BLaER1 treated with 17β-estradiol and CSF1 and Interleukin-3, amounts not matched to agents 10 nM and 100 nM (cell line): ENCODE measurements at regions not wholly inside any gene's neighbourhood (a gene's known extent, or its start where the extent isn't known, plus 50 kb on each side); places are given as distances from the start of the nearest gene placed in this dataset.
A peak's percentile ranks its signal among the peaks of the same experiment; 100 is the strongest.

Experiments used
- H3K27ac ChIP-seq, 11 experiments: shearing (Covaris generic); formaldehyde crosslinking; 2 replicates each; pipeline ENCODE4 v1.8.1; 2022
- H3K27me3 ChIP-seq, 11 experiments: shearing (Covaris generic); formaldehyde crosslinking; 2 replicates each; pipeline ENCODE4 v1.8.1; 2022
- H3K36me3 ChIP-seq, 11 experiments: shearing (Covaris generic); formaldehyde crosslinking; 2 replicates each; pipeline ENCODE4 v1.8.1; 2022
- H3K4me1 ChIP-seq, 10 experiments: shearing (Covaris generic); formaldehyde crosslinking; 2 replicates each; pipeline ENCODE4 v1.8.1; 2022
- H3K4me2 ChIP-seq, 11 experiments: shearing (Covaris generic); formaldehyde crosslinking; 2 replicates each; pipeline ENCODE4 v1.8.1; 2022
- H3K4me3 ChIP-seq, 10 experiments: shearing (Covaris generic); formaldehyde crosslinking; 2 replicates each; pipeline ENCODE4 v1.8.1; 2022
- H3K9ac ChIP-seq, 11 experiments: shearing (Covaris generic); formaldehyde crosslinking; 2 replicates each; pipeline ENCODE4 v1.8.1; 2022
- H3K9me3 ChIP-seq, 11 experiments: shearing (Covaris generic); formaldehyde crosslinking; replicated peaks in 1 of 11; 2 replicates each; pipeline ENCODE4 v1.8.1; 2022
- H4K20me1 ChIP-seq, 11 experiments: shearing (Covaris generic); formaldehyde crosslinking; 2 replicates each; pipeline ENCODE4 v1.8.1; 2022
- Cebpa-rat ChIP-seq, 11 experiments: shearing (Covaris generic); IDR thresholded peaks; 2 replicates each; pipeline ENCODE4 v1.8.1; 2022

DNA sequence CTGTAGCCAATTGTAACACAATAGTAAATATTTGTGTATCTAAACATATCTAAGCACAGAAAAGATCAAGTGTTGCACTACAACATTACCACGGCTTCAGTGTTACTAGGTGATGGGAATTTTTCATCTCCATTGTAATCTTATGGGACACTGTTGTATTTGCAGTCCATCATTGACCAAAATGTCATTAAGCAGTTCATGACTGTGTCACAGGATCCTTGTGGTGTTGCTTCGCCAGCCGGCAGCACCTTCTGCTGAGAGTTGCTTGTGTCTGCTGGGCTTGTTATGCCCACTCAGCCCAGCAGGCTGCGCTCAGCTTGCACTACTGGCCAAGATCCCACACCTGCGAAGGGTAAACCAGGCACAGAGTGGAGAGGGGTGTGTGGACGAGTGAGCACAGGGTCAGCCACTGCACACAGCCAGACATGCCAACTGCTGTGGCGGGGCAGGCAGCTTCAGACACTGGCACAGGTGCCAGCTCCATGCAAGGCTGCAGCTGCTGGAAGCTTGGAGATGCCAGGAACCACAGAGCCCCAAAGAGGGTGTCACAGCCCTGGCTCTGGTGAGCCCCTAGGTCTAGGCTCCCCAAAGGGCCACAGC, 273.7 kb downstream of the CETN3 start:
- peaks cover 0 to 7% (median 6%) of the 10 kb centered on the region in 11 experiments; a peak in 14 of 22 replicates for H3K9me3 ChIP-seq
- H3K27ac ChIP-seq = no peak overlapping the region
- H3K4me2 ChIP-seq = peak overlapping the region in 2 of 11 experiments; percentile 61 to 68; a peak in 3 of 22 replicates
- no peak for TF ChIP-seq Cebpa-rat (IDR thresholded peaks at IDR 0.05)
- H3K9ac ChIP-seq = no peak overlapping the region
- no peaks in the 10 kb centered on the region for H3K27me3 ChIP-seq
- H3K36me3 ChIP-seq = no peaks in the 10 kb centered on the region
- no peak overlapping the region for H3K4me3 ChIP-seq
- H4K20me1 ChIP-seq = no peaks in the 10 kb centered on the region
- peaks cover 0 to 44% (median 0%) of the 10 kb centered on the region in 10 experiments; a peak in 6 of 20 replicates for H3K4me1 ChIP-seq

DNA sequence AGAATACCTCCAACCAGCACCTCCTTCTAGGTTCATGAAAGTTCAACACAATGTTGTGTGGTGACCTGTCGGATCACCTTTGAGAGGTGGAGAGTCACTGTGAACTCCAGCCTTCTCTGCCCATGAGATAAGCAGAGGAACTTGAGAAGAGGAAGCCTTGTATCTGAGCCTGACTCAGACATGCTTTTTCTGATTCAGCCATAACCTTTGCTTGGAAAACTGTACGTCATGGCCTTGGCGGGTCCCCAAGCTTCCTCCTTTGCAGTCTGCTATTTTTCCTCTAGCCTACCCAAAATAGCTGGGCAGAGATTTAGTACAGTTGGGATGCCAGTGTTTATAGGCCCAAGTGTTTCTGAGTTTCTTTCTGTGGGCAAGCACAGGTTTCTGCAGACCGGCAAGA, 274.7 kb downstream of the CETN3 start:
- Histone ChIP-seq H3K4me2 (peak overlapping the region in 3 of 11 experiments; percentile 20 to 68 (median 61); a peak in 5 of 22 replicates), H3K4me3 (no peak overlapping the region), H3K9me3 (peaks cover 0 to 5% (median 4%) of the 10 kb centered on the region in 11 experiments; a peak in 14 of 22 replicates), H3K27me3 (no peaks in the 10 kb centered on the region), H3K9ac (no peak overlapping the region), H3K27ac (no peak overlapping the region; a peak in 1 of 22 replicates), H3K4me1 (peaks cover 0 to 47% (median 0%) of the 10 kb centered on the region in 10 experiments; a peak in 6 of 20 replicates), H4K20me1 (no peaks in the 10 kb centered on the region), H3K36me3 (no peaks in the 10 kb centered on the region)
- TF ChIP-seq Cebpa-rat (IDR thresholded peaks at IDR 0.05) = no peak

DNA sequence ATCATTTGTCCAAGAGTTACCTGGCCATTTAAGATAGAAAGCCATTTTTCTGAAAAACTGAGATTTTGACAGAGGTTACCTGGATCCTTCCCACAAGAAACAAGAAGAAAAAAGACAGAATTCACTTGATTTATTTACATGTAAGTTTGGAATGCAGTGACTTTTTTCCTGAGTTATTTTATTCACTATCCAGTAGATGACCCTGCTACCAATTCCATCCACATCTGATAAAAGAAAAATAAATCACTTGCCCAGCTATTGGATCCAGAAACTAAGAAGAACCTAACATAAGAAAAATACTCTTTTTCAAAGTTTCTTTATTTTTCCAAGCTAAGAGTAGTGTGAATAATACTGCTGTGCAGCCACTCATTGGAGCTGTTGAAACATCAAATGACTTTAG, 275.2 kb downstream of the CETN3 start:
- Histone ChIP-seq H3K9me3 (no peaks in the 10 kb centered on the region), H3K4me2 (peak overlapping the region in 2 of 11 experiments; percentile 61 to 68; a peak in 4 of 22 replicates), H4K20me1 (no peaks in the 10 kb centered on the region), H3K27me3 (no peaks in the 10 kb centered on the region), H3K4me1 (peaks cover 0 to 47% (median 0%) of the 10 kb centered on the region in 10 experiments; a peak in 6 of 20 replicates), H3K36me3 (no peaks in the 10 kb centered on the region), H3K27ac (no peak overlapping the region), H3K4me3 (no peak overlapping the region), H3K9ac (no peak overlapping the region)
- TF ChIP-seq Cebpa-rat (IDR thresholded peaks at IDR 0.05) = no peak

DNA sequence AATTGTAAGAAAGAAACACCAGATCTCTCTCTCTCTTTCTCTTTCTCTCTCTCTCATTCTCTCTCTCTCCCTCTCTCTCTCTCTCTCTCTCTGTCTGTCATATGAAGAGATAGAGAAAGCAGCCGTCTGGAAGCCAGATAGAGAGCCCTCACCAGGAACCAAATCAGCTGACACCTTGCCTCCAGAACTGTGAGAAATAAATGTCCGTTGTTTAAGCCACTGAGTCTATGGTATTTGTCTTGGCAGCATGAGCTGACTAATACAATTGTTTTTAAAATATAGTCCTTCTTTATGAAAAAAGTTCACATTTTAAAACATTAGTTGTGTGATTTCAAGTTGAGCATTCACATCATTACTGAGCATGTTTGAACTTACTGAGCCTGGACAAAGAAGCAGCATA, 275.6 kb downstream of the CETN3 start:
- Histone ChIP-seq H3K4me3 (no peak overlapping the region), H3K27ac (no peak overlapping the region), H3K4me2 (peak overlapping the region in 1 of 11 experiments; percentile 68; a peak in 1 of 22 replicates), H3K9me3 (no peaks in the 10 kb centered on the region), H4K20me1 (no peaks in the 10 kb centered on the region), H3K9ac (no peak overlapping the region), H3K36me3 (no peaks in the 10 kb centered on the region), H3K4me1 (peaks cover 0 to 47% (median 0%) of the 10 kb centered on the region in 10 experiments; a peak in 6 of 20 replicates), H3K27me3 (no peaks in the 10 kb centered on the region)
- TF ChIP-seq Cebpa-rat (IDR thresholded peaks at IDR 0.05) = no peak

DNA sequence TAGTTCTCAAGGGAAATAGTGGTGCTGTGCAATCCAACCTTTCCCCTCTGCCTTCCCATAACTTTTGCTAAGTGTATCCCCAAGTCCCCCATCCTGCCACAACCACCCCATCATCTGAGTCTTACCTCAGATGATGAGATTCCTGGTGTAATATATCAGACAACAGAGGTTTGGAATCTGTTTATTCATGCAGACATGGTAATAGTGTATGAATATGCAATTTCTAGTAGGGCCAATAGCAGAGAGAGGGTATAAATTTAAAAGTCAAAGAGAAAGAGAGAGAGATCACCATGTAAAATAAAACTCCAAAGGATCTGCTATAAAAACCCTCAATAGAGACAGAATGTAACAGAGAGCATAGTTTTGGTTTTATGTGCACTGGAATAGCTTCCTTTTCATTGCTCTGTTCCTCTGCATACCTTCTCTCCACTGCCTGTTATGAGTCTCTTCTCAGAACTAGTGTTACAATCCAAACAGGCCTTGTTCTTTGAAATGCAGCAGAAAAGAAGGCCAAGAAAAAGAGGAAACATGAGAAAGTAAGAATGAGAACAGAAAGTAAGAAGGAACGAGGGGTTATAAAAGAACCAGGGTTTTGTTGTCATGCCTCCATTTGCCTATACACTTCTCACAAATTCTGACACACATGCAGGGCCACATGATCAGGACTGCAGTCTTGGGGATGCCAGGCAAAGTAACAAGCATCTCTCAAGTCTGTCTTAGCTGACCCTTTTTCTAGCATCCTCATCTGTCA, 278.0 kb downstream of the CETN3 start:
- peak overlapping the region in 2 of 11 experiments; percentile 12 to 39; a peak in 3 of 22 replicates for H3K9ac ChIP-seq
- H3K4me3 ChIP-seq = no peak overlapping the region
- peak overlapping the region in 4 of 11 experiments; percentile 53 to 61 (median 56); a peak in 8 of 22 replicates for H3K27ac ChIP-seq
- no peaks in the 10 kb centered on the region for H3K36me3 ChIP-seq
- peak overlapping the region in 3 of 11 experiments; percentile 8 to 79 (median 58); a peak in 5 of 22 replicates for H3K4me2 ChIP-seq
- no peak for TF ChIP-seq Cebpa-rat (IDR thresholded peaks at IDR 0.05)
- H3K4me1 ChIP-seq = peaks cover 0 to 47% (median 0%) of the 10 kb centered on the region in 10 experiments; a peak in 6 of 20 replicates
- no peaks in the 10 kb centered on the region for H3K27me3 ChIP-seq
- no peaks in the 10 kb centered on the region for H3K9me3 ChIP-seq
- H4K20me1 ChIP-seq = no peaks in the 10 kb centered on the region

DNA sequence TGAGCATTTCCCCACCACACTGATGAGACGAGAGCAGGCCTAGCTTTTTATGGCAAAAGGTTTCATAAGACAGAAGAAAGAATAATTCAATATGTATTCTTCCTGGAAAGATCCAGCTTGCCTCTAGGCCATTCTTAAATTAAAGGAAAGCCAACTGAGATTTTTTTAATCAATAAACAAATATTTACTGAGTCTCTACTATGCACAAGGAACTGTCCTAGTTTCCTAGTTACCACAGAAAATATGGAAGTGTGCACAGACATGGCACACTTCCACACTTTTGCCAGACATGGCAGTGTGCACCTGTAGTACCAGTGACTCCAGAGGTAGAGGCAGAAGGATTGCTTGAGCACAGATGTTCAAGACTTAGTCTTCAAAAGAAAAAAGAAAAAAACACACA, 281.0 kb downstream of the CETN3 start:
- Histone ChIP-seq H3K9ac (no peak overlapping the region), H3K36me3 (no peaks in the 10 kb centered on the region)

DNA sequence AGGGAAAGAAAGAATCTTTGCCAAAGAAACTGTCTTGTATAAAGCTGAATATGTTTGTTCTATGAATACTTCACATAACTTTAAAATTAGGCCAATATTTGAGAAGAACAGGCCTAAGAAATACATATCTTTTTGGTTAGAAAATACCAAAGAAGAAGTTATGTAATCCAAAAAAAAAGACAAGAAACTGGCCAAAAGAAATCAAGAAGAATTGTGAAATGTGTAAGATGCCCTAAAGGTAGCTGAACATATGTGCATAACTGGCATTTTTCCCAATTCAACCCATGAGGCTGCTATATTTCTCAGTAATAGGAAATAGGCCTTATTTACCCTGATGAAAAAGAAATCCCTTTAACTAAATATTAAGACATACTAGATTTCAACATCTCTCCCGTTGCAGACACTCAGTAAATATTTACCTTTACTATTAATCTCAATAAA, 290.0 kb downstream of the CETN3 start:
- no peak overlapping the region for H3K9ac ChIP-seq
- no peak for TF ChIP-seq Cebpa-rat (IDR thresholded peaks at IDR 0.05)
- H3K27me3 ChIP-seq = no peaks in the 10 kb centered on the region
- no peaks in the 10 kb centered on the region for H3K4me1 ChIP-seq
- no peaks in the 10 kb centered on the region for H3K36me3 ChIP-seq
- no peaks in the 10 kb centered on the region for H3K9me3 ChIP-seq
- no peak overlapping the region for H3K27ac ChIP-seq
- H4K20me1 ChIP-seq = no peaks in the 10 kb centered on the region
- H3K4me2 ChIP-seq = no peak overlapping the region
- no peak overlapping the region for H3K4me3 ChIP-seq

More for the DNA sequence above, 281.0 kb downstream of the CETN3 start:
- H3K4me3 ChIP-seq = no peak overlapping the region
- H3K27me3 ChIP-seq = no peaks in the 10 kb centered on the region
- H3K27ac ChIP-seq = no peak overlapping the region
- H3K4me1 ChIP-seq = peaks cover 0 to 26% (median 0%) of the 10 kb centered on the region in 10 experiments; a peak in 6 of 20 replicates
- H3K9me3 ChIP-seq = no peaks in the 10 kb centered on the region
- no peak for TF ChIP-seq Cebpa-rat (IDR thresholded peaks at IDR 0.05)
- H4K20me1 ChIP-seq = no peaks in the 10 kb centered on the region
- no peak overlapping the region for H3K4me2 ChIP-seq

DNA sequence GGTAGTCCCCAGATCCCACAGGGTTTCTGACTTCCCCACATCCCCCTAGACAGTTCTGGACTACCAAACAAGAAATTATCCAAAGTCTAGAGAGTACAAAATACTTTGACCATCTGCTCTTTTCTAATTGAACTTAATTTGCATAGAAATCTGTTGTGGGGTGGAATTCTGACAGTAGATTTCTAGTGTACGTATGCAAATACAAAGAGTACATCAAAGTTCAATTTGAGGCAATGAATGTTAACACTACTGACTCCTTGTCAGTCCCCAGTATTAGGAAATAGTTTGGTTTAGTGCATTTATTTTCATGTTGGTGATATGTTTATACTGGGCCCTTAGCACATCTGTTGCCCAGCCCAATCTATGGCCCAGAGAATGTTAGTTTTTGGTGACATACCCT, 292.6 kb downstream of the CETN3 start:
- no peaks in the 10 kb centered on the region for H3K9me3 ChIP-seq
- H3K27ac ChIP-seq = no peak overlapping the region
- TF ChIP-seq Cebpa-rat (IDR thresholded peaks at IDR 0.05) = no peak
- no peaks in the 10 kb centered on the region for H3K27me3 ChIP-seq
- no peaks in the 10 kb centered on the region for H3K4me1 ChIP-seq
- no peak overlapping the region for H3K4me3 ChIP-seq
- H3K9ac ChIP-seq = no peak overlapping the region
- H3K4me2 ChIP-seq = no peak overlapping the region
- no peaks in the 10 kb centered on the region for H4K20me1 ChIP-seq
- no peaks in the 10 kb centered on the region for H3K36me3 ChIP-seq

DNA sequence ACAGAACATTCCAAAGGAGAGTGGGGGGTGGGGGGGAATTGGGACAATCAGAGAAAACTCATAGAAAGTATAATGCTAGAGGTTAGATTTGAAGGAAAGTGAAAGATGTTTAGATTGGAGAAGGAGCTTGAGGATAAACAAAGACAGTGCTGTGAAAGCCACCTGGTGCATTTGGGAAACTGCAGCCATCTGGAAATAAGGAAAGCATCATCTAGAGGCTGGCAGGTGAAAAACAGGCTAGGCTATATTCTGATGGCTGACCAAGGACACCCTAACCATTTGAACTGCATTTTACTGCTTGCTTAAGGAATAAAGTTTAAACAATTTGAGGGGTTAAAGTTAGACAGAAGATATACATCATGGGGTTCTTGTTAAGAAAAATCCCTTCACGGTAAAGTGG, 296.4 kb downstream of the CETN3 start:
- Histone ChIP-seq H3K9me3 (no peaks in the 10 kb centered on the region), H3K27ac (no peak overlapping the region), H3K4me2 (no peak overlapping the region), H3K4me1 (peaks cover 0 to 6% (median 0%) of the 10 kb centered on the region in 10 experiments; a peak in 2 of 20 replicates), H3K27me3 (no peaks in the 10 kb centered on the region), H3K4me3 (no peak overlapping the region), H4K20me1 (no peaks in the 10 kb centered on the region), H3K9ac (no peak overlapping the region), H3K36me3 (no peaks in the 10 kb centered on the region)
- no peak for TF ChIP-seq Cebpa-rat (IDR thresholded peaks at IDR 0.05)
